Stimulated activated naive CD4-positive, alpha-beta T cell (primary cell): ENCODE measurements at regions not wholly inside any gene's neighbourhood (a gene's known extent, or its start where the extent isn't known, plus 50 kb on each side); places are given as distances from the start of the nearest gene placed in this dataset.

ENCODE experiments used
- DNase-seq, 6 experiments: peaks; one replicate each; lab custom pipeline; 2025; lab: John Stamatoyannopoulos, UW

DNA sequence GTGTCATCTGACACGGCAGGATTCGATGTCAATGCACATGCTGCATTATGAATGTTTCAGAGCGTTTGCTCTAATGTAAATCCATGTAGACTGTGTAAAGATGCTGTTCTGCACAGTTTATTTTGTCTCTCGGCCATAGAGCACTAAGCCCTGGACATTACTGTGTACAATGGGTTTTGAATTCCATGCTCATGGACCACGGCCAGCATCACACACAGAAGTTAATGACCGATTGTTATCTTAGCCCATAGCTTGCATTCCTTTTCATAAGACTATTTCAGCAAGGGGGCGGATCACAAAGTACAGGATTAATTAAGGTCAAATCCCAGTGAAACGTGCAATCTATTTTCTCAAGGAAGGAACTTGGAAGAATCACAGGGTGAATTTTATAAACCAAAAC is 286.1 kb upstream of the TENM3 start:
- DNase-seq, result no peak

DNA sequence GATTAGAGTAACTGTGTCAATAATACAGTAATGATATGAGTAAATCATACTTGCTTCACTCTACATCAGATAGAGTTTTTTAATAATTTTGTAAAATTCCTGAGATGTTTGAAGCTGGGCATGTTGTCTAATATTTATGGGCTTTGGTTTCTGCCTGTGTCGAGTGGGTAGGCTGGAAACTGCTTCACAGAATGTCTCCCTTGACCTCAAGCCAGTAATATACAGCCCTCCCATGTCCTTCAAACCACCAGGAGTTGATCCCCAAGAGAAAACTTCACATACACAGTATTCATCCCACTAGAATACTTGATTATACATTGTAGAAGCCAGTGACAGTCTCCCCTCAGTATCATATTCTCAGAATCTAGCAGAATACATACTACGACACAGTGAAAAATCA is 284.8 kb upstream of the TENM3 start:
- no peak for DNase-seq

DNA sequence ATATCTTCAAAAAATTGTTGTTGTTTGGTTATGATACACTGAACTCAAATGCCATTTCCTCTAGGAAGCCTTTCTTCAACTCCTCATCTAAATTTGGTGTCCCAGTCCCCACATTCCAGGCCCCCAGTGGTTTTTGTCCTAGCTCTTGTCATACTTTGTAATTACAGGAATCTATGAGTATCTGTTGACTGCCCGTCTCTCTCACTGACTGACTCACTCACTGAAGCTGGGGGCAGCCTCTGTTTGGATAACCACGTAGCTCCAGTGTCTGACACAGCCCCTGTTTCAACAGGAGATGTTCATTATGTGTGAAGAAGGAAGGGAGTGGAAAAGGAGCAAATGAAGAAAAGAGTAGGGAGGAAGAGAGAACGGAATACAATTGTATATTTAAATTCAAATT is 284.1 kb upstream of the TENM3 start:
- DNase-seq, result no peak

DNA sequence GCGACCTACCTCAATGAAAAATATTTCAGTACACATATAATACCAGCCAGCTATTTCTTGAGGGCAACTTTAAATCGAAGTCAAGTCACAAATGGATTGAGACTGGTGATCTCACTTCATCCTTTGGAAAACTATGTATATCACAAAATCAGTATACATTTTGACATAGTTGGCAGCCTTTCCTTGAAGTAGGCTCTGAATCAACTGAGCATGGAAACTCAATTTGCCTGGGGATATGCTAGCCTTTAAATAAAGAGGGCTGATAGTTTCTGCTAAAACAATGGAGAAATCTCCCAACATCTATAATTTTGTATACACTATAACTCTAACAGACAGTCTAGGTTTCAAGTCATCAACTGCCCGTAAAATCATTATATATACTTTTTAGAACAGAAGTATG is 282.8 kb upstream of the TENM3 start:
- DNase-seq, result no peak

DNA sequence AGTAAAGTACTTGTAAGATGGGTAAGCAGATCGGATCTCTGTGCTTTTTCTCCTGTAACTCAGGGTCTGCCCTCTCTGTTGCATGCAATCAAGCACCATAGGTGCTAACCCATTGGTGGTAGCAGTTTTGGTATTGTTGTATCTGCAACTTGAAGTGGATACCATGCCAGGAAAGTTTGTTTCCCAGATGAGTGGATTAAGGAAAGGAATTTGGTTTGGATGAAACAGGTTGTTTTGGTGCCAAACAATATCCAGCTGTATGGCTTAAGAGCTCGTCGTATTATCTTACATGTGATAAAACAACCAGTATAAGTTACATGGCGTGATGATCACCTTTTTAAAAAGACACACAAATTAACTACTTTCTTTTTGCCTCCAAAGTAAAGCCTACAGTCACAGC is 280.9 kb upstream of the TENM3 start:
- DNase-seq, result no peak

DNA sequence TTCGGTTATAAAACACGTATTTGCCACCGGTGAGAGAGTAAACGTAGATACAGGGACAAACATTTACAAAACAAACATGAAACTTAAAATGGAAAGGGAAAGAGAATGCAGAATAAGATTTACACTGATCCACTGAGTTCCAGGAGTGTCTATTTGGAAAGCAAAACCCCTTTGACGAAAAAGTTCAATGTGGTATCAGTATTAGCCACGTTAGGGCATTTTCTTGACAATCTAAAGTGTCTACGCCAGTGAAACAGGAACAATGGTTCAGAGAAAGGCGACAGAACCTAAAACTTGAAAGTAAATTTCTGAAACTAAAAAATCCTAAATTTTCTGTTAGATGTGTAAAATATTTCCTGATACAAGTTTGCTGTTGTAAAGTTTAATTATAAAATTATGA is 278.5 kb upstream of the TENM3 start:
- no peak for DNase-seq

DNA sequence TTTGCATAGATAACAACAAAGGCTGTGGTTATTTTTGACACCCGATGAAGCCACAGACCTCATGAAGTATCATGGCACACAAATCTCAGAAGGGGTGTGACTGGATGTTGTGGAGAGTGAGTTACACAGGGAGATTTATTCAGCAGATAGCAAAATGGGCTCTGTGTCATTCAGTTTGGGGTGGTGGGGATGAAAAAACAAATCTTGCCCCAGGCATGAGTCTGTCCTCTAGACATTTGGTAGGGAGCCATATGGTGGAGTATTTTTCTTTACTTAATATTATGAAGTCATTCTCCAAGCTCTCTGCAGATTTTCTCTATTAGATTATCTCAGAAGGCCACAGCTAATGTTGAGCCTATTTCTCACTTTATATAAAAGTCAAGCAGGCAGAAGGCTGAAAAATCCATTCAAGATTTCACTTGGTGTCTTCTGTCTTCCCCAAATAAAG is 277.1 kb upstream of the TENM3 start:
- DNase-seq, result no peak

DNA sequence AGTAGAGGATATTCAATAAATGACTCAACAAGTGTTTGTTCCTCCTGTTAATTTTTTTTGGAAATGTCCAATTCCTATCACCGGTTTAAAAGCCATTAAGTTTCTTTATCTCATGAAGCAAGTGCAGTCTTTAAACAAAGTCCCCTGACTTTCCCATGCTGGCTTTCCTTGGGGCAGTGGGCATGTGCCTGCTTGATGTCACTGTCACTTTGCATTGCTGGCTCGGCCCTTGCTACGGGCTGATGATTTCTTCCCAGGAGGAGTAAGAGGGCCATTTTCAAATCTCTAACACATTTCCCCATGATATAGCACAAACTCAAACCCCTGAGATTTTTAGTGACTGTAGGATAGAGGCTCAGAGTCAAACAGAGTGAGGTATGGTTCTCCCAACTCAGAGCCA is 275.8 kb upstream of the TENM3 start:
- DNase-seq, result no peak

DNA sequence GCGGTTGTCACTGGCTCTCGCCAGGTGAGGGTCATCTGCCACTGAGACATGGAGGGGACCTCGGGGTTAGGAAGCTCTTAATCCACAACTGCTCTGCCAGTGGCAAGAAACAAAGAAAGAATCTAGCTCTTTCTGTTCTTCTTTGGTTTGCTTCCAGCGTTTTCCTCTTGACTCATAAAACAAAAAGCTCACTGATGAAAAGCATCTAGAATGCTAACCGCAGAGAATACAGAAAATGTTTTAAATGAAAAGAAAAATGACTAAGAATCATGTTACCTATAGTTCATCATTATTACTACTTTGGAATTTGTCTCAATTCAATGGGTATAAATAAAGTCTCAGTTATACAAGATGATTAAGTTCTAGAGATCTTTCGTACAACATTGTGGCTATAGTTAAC is 274.8 kb upstream of the TENM3 start:
- no peak for DNase-seq

DNA sequence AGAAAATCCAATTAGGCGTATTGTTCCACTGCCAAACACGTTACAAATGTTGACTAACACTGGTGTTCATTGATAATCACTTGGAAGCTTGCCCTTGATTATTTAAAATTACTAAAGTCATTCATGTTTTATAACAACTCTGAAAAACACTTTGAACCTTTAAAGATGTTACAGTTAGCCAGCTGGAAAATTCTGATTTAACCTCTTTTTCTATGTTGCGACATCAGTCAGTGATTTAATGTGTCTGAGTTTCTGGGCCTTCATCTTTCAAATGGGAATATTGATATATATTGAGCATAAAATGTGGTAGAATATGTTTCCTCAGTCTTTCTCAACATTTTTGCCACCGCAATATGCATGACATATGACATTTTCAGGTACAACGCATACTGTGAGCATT is 274.1 kb upstream of the TENM3 start:
- no peak for DNase-seq

DNA sequence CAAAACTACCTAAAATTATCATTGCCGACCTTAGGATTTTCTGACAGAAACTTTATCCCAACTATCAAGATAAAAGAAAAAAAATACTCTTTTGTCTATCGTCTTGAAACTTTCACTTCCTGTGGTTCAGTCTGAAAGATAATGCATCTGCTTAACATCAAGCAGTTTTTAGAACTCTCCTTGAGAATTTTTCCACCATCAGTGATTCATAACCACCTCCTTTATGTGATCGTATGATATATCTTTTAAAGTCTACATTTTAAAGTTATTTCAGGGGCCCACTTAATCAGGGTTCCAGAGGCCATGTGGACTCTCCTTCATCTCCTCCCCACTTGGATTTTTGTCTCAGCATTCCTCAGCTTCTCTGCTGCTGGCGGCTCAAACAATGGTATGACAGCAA is 272.8 kb upstream of the TENM3 start:
- no peak for DNase-seq

DNA sequence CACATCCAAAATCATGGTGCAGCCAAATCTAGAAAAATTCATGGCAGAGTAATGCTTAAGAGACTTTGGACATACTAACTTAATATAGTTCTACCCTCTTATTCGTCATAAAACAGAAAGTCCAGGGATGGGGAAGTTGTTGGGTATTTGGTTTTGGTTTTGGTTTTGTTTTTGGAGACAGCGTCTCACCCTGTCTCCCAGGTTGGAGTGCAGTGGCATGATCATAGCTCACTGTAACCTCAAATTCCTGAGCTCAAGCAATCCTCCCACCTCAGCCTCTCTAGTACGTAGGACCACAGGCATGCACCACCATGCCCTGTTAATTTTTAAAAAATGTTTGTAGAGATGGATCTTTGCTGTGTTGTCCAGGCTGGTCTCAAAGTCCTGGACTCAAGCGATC is 271.8 kb upstream of the TENM3 start:
- no peak for DNase-seq

DNA sequence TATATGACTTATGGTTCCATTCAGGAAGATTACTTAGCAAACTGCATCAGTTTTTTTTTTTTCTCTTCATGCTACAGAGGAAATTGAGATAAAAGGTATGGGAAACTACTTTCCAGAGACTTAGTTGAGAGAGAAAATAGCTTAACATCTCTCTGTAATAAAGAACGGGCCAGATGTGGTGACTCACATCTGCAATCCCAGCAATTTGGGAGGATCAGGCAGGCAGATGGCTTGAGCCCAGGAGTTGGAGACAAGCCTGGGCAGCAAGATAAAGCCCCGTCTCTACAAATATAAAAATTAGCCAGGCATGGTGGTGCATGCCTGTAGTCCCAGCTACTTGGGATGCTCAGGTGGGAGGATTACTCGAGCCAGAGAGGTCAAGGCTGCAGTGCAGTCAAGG is 271.2 kb upstream of the TENM3 start:
- DNase-seq, result no peak

DNA sequence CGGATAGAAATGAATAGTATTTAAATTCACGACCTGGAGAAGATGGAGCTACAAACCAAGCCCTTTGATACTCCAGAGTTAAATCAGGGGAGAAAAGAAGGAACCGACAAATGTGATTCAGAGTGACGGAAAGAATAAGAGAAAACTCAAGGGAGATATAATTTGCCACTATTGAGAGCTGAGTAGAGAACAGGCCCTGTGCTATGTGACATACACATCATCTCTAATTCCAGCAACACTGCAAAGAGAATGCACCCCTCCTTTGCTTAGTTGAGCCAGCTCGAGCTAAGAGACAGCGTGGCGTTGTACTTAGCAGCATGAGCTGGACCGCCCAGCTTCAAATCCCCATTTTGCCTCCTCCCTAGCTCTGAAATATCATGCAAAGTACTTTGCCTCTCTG is 266.4 kb upstream of the TENM3 start:
- no peak for DNase-seq

DNA sequence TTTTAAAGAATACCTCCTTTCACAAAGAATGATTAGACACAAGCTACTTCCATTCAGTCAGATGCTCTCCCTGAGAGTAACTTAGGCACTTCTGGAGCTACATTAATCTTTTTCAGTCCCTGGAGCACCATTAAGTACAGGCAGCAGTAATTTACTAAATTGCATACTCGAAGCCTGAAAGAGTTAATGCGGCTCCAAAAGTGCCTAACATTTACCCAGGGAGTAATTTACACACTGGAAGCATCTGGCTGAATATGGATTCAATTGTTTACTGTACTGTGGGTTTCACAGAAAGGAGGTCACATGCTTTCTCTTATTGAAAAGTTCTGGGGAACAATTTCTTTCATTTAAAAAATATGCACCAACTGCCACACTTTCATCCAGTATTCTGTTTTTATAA is 260.8 kb upstream of the TENM3 start:
- DNase-seq, result no peak

DNA sequence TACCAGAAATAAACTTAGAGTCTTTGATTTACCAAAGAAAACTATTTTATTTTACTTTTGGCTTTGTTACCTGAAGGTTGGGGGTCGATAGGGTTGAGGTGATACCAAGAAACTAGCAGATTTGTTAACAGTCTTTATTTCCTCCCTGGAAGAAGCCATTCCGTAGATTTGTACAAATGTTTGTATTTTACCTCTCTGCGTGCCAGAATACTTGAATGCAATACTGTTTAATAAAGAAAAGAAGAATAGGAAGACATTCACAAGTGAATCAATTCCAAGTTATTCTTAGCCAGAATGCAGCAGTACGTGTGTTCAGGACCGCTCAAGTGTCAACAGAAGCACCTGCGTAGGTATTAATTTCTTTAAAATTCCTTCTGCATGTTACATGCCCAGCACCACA is 260.3 kb upstream of the TENM3 start:
- no peak for DNase-seq

DNA sequence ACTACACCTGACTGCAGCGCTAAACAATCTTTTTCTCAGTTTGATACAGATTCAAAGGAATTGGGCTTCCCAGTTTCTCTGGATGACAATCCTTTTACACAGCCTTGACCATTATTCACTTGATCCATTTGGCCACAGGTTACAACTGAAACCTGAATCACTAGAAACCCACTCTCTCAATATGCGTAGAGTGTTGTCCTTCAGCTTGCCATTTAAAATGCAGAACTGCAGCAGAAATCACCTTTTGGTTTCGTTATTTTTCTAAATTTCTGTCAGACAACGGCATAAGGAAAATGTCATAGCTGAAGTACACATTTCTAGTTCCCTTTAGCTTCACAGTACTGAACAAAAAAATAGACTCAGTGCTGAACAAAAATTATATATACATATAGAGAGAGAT is 255.8 kb upstream of the TENM3 start:
- DNase-seq, result no peak

DNA sequence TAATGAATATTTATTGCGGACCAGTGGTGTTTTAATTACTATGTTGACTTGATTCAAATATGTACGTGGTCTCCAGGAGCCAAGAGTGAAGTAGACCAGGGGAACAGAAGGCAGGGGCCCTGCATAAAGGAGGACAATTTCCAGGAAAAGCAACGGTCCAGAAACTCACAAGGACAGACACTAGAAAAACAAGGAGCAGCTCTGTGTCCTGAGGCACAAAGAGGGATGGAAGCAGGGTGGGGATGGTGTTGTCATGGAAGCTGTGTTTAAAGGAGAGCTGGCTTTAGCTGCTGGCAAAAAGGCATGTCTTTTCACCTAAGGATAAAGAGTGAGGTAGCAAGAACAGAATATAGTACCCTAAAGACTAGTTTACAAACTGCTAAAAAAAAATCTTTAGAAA is 254.1 kb upstream of the TENM3 start:
- no peak for DNase-seq

DNA sequence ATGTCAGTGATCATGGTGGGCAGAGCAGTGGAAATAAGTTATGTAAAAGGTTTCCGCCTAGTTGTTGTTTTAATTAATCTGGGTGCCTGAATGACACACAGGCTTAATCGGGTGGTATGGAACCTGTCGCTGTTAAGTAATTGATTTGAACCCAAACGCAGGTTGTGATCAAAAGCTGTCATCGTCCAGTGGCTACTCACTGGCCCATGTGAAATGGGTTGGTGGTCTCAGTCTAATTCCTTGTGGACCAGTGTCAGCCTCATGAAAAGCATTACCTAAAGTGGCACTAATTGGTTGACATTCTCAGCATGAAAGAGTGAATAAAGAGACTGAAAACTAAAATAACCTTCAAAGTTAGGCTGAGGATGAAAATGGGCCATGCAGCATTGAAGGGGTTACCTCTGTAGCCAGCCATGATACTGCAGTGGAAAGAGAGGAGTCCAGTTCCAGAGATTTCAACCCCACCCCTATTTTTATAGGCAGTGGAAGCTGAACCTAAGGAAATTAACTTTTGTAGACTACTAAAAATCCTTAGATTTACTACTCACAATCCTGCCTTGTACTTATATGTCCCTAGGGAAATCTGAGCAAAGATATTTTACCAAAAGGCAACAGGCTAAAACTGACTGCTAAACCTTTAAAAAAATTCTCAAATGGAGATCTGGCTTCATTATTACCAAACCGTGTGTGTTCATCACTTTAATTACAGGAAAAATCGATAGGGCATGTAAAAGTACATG is 251.7 kb upstream of the TENM3 start:
- DNase-seq, result no peak

DNA sequence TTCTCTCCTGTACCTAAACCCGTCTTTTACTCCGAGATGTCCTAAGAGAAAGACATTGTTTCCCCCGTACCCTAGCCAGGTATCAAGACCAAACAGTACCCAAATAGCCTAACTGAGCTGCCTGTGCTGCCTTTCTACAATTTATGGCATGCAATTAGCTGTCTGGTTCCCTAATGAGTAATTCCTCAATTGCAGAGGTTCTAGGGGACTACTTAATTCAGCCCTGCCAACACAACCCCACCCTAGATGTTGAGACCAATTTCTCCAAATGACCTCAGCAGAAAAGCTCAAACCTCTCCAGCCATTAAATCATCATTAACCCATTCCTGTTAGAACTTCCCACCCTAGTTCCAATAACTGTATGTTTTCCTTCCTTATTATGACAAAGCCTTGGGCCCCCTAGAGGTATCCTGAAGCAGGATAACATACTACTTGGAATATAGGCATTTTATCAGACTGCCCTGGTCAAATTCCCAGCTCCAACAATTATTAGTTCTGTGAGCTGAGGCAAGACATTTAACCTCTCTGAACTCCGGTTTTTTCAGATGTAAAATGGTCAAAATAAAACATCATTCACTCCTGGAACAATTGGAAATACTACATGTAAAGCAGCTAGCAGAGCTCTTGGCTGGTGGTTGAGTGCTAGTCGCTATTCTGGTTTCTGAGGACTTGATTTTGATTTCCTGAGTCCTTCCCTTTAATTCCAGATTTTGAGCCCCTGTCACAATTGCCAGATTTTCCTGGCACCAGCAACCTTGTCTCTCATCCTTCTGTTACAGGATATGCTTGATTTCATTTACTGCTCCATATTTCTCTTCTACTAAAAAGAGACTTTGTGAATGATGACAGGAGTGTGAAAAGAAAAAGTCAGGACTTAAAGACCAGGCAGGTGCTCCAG is 244.6 kb upstream of the TENM3 start:
- no peak for DNase-seq

DNA sequence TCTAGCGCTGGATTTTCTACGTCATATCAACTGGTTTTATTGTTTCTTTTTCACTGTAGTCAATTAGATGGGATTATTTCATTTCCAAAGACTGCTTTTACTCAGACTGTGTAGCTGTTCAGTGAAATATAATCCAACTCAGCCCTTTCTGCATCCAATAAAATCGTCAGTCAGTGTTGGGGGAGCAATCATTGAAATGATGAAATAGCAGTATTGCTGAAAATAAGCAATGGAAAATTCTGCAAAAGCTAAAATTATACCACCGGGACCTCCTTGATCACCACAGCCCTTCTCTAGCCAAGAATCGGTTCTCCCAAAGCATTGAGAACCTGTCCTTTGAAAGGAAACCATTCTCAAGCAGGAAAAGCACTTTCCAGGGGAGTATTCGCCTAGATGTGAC is 243.1 kb upstream of the TENM3 start:
- no peak for DNase-seq

DNA sequence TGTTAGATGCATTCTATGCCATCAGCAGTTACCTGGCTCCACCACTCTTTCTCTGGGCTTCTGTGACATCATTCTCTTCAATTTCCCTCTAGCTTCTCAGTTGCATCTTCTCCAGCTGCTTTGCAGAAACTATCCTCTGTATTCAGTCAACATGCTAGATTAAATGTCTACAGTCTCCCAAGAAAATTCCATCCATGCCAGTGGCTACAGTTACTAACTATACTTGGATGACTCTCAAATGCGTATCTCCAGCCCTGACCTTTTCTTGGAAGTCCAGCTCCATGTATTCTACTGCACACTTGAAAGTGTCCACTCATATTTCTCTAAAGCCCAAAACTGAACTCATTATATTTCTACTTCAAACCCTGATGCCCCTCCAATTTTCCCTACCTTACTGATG is 232.3 kb upstream of the TENM3 start:
- DNase-seq, result no peak

DNA sequence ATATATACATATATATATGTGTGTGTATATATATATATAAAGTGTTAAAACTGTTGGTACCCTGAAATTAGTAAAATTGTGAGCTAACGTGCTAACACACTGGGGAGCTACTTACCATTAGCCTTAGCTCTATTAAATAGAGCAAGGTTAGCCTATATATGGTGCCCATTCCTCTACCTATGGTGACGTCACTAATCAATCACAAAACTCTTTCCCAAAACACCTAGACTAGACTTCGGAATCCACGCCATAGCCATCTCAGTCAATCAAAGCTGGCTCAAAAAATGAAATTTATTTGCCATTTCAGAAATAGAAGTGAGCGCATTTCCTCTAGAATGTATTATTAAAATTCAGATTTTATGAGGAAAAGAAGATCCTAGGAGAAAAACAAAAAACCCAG is 229.0 kb upstream of the TENM3 start:
- DNase-seq, result no peak

DNA sequence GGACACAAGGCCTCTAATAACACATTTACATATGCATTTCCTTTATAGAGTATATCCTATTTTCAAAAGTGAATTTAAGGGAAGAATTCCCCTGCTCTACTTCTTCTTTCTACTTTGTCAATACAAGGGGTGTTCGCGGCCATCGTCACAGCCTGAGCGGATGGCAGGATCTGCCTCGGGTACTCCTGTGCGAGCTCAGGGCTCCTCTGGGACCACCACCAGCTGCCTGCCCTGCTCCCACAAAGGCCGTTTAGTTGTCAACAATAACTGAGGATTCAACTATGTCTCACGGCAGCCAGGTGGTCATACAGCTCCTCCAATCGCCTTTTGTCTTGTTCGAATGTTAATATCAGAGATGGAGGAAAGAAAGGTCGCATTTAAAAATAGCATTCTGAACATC is 228.2 kb upstream of the TENM3 start:
- no peak for DNase-seq
